Upper lobe of left lung (tissue), 6 donors: ENCODE measurements at regions not wholly inside any gene's neighbourhood (a gene's known extent, or its start where the extent isn't known, plus 50 kb on each side); places are given as distances from the start of the nearest gene placed in this dataset.
"Not testable (repeated sequence)": the region's sequence is repeated elsewhere in the genome, so short reads cannot be mapped to it uniquely, and the experiment has no call there.

Source experiments
- ATAC-seq, 2 donors: fragments of 200-7000 bp; cut with Tn5 transposase; one replicate each; pipeline ENCODE4 v1.9.1; 2022; ENCODE audit warnings: mild to moderate bottlenecking in 2 of 2, moderate library complexity in 2 of 2; ENCODE audit not compliant: low FRiP score in 2 of 2
- DNase-seq, 2 donors: peaks; one replicate each; pipeline ENCODE4 v3.0.0-alpha.2; 2019 to 2020
- H3K27ac ChIP-seq, 4 donors: fragments of 200-600 bp; sonication (generic); one replicate each; pipeline ENCODE4 v1.5.1; 2016 to 2019
- H3K27me3 ChIP-seq, 4 donors: fragments of 200-600 bp; sonication (generic); one replicate each; pipeline ENCODE4 v1.5.1; 2017 to 2019
- H3K36me3 ChIP-seq, 4 donors: fragments of 200-600 bp; sonication (generic); one replicate each; pipeline ENCODE4 v1.5.1; 2016 to 2019
- H3K4me1 ChIP-seq, 4 donors: fragments of 200-600 bp; sonication (generic); one replicate each; pipeline ENCODE4 v1.5.1; 2018 to 2019
- H3K4me3 ChIP-seq, 4 donors: fragments of 200-600 bp; sonication (generic); one replicate each; pipeline ENCODE4 v1.5.1; 2017 to 2019; ENCODE audit warnings: mild to moderate bottlenecking in 2 of 4, moderate library complexity in 1 of 4
- H3K9me3 ChIP-seq, 4 donors: fragments of 200-600 bp; sonication (generic); one replicate each; pipeline ENCODE4 v1.5.1; 2018 to 2019
- CTCF ChIP-seq, 6 experiments: fragments of 450-650 bp in 4 of 6; fragments of 200-600 bp in 2 of 6; sonication (generic) in 2 of 6; IDR thresholded peaks; one replicate each; pipeline ENCODE4 v1.5.1; 2016 to 2019; ENCODE audit warnings: antibody characterized with exemption in 6 of 6
- EP300 ChIP-seq, 4 donors: sonication (generic); formaldehyde crosslinking; IDR thresholded peaks; one replicate each; pipeline ENCODE4 v1.5.1; 2017; ENCODE audit warnings: antibody characterized with exemption in 4 of 4, control low read depth in 2 of 4
- POLR2A ChIP-seq, 4 donors: fragments of 450-650 bp; IDR thresholded peaks; one replicate each; pipeline ENCODE4 v1.5.1; 2016 to 2017; ENCODE audit warnings: antibody characterized with exemption in 4 of 4, mild to moderate bottlenecking in 2 of 4
- POLR2AphosphoS5 ChIP-seq, 2 donors: sonication (generic); formaldehyde crosslinking; IDR thresholded peaks; one replicate each; pipeline ENCODE4 v1.5.1; 2017; ENCODE audit warnings: antibody characterized with exemption in 2 of 2
- WGBS, 2 donors: methylation state at CpG; one replicate each; pipeline ENCODE4 v1.1.5; 2017 to 2018; 5-methylcytosine and 5-hydroxymethylcytosine counted together
- donor health status: DM: no; HTN: no; CAD: no; lungs with moderate emphysema.
- donor health status: DM: no; HTN: yes; CAD: no; lungs with severe emphysema.

GRCh38 chr12:47361389-47362021 lies 281.7 kb upstream of the AMIGO2 start:
- Histone ChIP-seq H3K27ac (peak overlapping the region; percentile 72 to 87 (median 80)), H3K4me3 (peak overlapping the region in 1 of 4 donors; percentile 19)

GRCh38 chr12:47360771-47361388 lies 281.1 kb upstream of the AMIGO2 start:
- Histone ChIP-seq H3K4me3 (peak overlapping the region in 1 of 4 donors; percentile 19), H3K4me1 (peaks cover 13 to 24% (median 16%) of the 10 kb centered on the region in 4 donors), H3K36me3 (no peaks in the 10 kb centered on the region), H3K27me3 (no peaks in the 10 kb centered on the region), H3K27ac (peak overlapping the region; percentile 72 to 87 (median 80)), H3K9me3 (no peaks in the 10 kb centered on the region)
- no peak for TF ChIP-seq CTCF (IDR thresholded peaks at IDR 0.05)
- TF ChIP-seq EP300 (IDR thresholded peaks at IDR 0.05): peak in 1 of 4 donors; percentile 31
- TF ChIP-seq POLR2AphosphoS5 (IDR thresholded peaks at IDR 0.05): peak; percentile 35 to 45
- DNase-seq (peak in 1 of 2 donors; percentile 33), ATAC-seq (peak; percentile 57 to 63)
- WGBS, 2 donors: 35 to 39% methylated on average over 4 of the region's 4 CpGs

More at GRCh38 chr12:47361389-47362021, 281.7 kb upstream of the AMIGO2 start:
- TF ChIP-seq EP300 (IDR thresholded peaks at IDR 0.05) (no peak), POLR2AphosphoS5 (IDR thresholded peaks at IDR 0.05) (peak in 1 of 2 donors; percentile 12)
- WGBS, 2 donors: 57 to 59% methylated on average over 7 of the region's 7 CpGs
- ATAC-seq: peak; percentile 53 to 65
- H3K27me3 ChIP-seq: no peaks in the 10 kb centered on the region
- no peaks in the 10 kb centered on the region for H3K9me3 ChIP-seq
- H3K36me3 ChIP-seq: no peaks in the 10 kb centered on the region
- peaks cover 13 to 24% (median 16%) of the 10 kb centered on the region in 4 donors for H3K4me1 ChIP-seq
- peak in 1 of 2 donors; percentile 48 for DNase-seq

- no peaks in the 10 kb centered on the region for H3K9me3 ChIP-seq
- TF ChIP-seq EP300 (IDR thresholded peaks at IDR 0.05) (no peak), POLR2AphosphoS5 (IDR thresholded peaks at IDR 0.05) (no peak), POLR2A (IDR thresholded peaks at IDR 0.05) (no peak), CTCF (IDR thresholded peaks at IDR 0.05) (no peak)
- no peak overlapping the region for H3K4me3 ChIP-seq
- 23 to 53% methylated on average over 1 of the region's 1 CpG for WGBS, 2 donors
- peaks cover 13 to 24% (median 16%) of the 10 kb centered on the region in 4 donors for H3K4me1 ChIP-seq
- no peak for DNase-seq
- no peaks in the 10 kb centered on the region for H3K36me3 ChIP-seq
- peak overlapping the region; percentile 72 to 87 (median 80) for H3K27ac ChIP-seq
- no peaks in the 10 kb centered on the region for H3K27me3 ChIP-seq
- no peak for ATAC-seq
Observed at GRCh38 chr12:47360093-47360480, 280.3 kb upstream of the AMIGO2 start.

GRCh38 chr12:47359310-47360092 lies 279.7 kb upstream of the AMIGO2 start:
- TF ChIP-seq POLR2AphosphoS5 (IDR thresholded peaks at IDR 0.05) (no peak), CTCF (IDR thresholded peaks at IDR 0.05) (no peak), EP300 (IDR thresholded peaks at IDR 0.05) (no peak), POLR2A (IDR thresholded peaks at IDR 0.05) (no peak)
- no peaks in the 10 kb centered on the region for H3K9me3 ChIP-seq
- no peak overlapping the region for H3K4me3 ChIP-seq
- ATAC-seq (no peak), DNase-seq (no peak)
- no peaks in the 10 kb centered on the region for H3K36me3 ChIP-seq
- peaks cover 13 to 24% (median 16%) of the 10 kb centered on the region in 4 donors for H3K4me1 ChIP-seq
- WGBS, 2 donors: 83 to 87% methylated on average over 7 of the region's 7 CpGs
- H3K27me3 ChIP-seq: no peaks in the 10 kb centered on the region
- peak overlapping the region; percentile 72 to 87 (median 80) for H3K27ac ChIP-seq

- Histone ChIP-seq H3K4me1 (peaks cover 13 to 19% (median 14%) of the 10 kb centered on the region in 4 donors), H3K27ac (peak overlapping the region in 2 of 4 donors; percentile 24 to 54)
- WGBS, 2 donors: 84 to 85% methylated on average over 8 of the region's 8 CpGs
- H3K27me3 ChIP-seq, DNase-seq, ATAC-seq, H3K4me3 ChIP-seq, H3K9me3 ChIP-seq, H3K36me3 ChIP-seq: not testable (repeated sequence)
Observed at GRCh38 chr12:47357006-47357405, 277.2 kb upstream of the AMIGO2 start.
